GM18858 (cell line): ENCODE measurements at regions not wholly inside any gene's neighbourhood (a gene's known extent, or its start where the extent isn't known, plus 50 kb on each side); places are given as distances from the start of the nearest gene placed in this dataset.

Source experiments
- ATAC-seq: cut with Tn5 transposase; IDR thresholded peaks from one replicate; pipeline ENCODE4 v1.9.1; 2021; ENCODE audit not compliant: unreplicated experiment

DNA sequence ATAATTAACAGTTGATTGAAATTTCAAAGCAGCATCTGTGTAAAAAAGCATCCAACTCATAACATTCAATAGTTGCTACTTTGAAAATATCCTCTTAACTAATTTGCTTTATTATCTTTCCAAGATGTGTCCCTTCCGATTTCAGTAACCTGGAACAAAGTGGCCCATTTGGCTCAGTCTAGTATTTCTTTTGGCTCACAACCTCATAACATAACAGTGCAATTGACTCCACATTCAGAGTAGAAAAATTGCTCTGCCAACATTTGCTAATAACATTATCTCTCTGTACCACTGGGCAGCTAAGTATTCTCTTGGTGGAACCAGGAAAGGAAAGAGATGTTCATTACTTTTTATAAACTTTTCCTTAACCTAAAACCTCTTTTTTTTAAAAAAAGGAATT, 571.1 kb upstream of the ARGLU1 start:
- ATAC-seq, result no peak

DNA sequence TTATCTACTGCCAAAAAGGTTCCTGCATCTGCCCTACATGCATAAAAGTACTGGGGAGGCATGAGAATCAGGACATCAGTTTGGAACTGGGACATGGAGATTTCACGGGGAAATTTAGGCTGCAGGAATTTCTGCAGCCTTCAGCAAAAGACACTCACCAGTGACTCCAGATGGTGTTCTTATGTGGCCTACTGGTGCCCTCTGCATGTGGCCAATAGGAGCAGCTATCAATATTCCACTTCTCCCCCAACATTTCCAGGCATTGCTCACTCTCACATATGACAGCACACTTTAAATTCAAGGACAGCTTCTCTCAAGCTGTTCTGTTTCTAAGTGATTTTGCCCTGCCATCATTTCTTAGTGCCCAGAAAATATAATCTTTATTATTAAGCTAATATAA, 570.5 kb upstream of the ARGLU1 start:
- no peak for ATAC-seq

DNA sequence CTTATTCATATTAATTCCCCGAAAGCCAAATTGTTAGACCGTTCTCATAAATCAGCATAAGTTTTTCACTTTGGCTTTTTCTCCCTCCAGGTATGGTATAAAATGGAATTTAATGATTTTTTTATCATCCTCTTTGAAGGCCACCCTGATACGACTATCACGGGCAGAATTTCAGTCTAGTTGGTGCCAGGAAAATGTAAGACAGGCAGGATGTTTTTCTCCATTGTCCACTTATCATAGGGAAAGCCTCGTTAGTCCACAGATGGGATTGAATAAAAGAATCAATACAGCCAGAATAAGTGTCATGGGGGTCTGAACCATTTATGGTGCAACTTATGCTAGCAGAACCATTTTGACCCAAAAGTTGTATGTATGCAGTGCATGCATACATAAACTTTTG, 566.0 kb upstream of the ARGLU1 start:
- ATAC-seq, result no peak

DNA sequence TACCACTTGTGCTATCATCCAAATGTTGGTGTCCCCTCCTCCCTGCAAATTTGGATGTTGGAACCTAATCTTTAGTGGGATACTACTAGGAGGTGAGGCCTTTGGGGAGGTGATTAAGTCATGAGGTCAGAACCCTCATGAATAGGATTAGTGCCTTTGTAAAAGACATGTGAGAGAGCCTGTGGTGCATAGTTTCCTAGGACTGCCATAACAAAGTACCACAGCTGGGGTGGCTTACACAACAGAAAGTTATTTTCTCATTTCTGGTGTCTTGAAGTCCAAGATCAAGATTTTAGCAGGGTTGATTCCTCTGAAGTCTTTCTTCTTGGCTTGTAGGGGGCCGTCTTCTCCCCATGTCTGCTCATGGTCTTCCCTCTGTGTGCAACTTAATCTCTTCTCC, 562.6 kb upstream of the ARGLU1 start:
- no peak for ATAC-seq

DNA sequence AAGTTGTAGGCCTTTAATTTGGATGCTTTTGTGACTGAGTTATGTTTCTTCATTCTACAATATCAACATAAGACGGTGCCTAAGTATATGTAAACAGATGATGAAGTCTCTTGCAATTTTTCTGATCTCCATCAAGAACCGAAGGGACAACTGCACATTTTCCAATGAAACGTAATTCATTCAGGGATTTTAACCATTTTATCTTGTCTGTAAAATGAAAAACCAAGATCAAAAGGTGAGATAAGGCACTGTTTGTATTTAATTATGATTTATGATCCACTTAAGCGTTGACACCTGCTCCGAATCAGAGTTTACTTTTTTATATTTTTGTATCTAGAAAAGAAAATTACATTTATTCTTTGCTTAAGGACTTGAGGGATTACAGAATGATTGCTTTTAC, 556.8 kb upstream of the ARGLU1 start:
- no peak for ATAC-seq

DNA sequence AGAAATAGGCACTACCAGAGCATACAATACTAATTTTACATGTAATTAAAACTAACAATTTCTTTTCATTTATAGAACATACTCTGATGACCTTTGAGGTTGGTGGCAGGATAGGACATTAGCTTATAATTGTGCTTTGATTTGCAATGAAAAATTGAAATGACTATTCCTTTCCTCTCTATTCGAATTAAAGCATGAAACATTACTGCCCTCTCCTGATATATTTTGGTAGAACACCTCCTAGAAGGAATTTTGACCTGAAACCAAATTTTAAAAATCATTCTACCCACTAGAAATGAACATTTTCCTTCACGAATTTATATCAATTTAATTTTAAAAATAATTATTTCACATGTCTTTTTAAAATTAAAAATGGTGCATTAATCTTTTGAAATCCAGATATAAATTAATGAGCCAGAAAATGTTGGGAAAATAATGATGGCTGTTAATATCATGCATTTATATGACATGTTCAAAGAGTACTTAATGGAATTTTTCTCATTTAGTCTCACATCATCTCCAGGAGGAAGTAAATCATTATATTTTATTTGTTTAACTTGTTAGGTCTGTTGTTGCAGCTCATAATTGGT, 556.3 kb upstream of the ARGLU1 start:
- no peak for ATAC-seq

DNA sequence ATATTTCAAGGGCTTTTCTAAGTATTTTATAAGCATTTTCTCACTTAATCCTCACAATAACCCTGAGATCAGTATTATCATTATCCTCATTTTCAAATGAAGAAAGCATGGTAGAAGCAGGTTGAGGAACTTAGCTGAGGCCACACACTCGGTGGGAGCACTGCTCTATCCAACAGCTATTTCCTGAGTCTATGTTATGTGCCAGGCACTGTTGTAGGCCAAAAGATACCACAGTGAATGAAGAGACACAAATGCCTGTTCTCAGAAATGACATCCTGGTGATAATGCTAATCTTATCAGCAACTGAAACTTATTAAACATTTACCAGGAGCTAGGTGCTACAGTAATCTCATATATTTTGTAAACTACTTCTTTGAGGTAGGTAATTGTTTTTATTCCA, 553.9 kb upstream of the ARGLU1 start:
- no peak for ATAC-seq

DNA sequence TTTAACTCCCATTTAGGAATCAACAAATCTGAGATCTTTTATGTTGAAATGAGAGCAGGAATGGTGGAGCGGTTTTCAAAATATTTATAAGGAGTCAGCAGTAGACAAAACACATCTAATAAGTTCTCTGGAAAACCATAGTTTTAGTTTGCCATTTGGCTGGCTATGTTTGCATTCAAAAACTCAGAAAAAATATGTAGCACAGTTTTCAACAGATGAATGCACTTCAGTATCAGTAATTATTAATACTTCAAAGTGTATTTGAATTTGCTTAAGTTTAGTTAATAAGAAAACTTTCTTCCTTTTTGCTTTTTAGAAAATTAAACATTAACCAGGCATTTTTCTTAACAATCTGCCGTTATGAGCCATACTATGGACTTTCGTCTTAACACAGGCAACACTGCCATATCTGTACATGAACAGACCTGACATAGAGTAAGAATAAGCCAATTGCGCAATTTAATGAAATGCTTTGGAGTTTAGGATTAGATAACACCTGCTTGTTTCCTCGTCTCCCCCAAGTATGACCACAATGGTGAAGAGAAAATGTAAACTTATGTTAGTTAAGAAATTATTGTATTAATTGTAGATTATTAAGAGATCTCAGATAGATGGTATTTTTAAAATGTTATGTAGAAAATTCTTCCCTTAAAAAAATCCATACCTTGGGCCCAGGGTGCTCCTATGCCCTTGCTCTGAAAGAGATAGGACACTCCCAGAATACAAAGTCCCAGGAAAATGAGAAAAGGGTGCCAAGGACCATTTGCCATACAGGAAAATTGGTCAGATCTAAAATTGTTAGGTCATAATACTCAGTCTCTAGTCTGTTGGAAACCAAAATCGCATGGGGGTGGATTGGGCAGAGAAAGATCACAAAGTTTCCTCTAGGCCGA, 552.3 kb upstream of the ARGLU1 start:
- no peak for ATAC-seq

DNA sequence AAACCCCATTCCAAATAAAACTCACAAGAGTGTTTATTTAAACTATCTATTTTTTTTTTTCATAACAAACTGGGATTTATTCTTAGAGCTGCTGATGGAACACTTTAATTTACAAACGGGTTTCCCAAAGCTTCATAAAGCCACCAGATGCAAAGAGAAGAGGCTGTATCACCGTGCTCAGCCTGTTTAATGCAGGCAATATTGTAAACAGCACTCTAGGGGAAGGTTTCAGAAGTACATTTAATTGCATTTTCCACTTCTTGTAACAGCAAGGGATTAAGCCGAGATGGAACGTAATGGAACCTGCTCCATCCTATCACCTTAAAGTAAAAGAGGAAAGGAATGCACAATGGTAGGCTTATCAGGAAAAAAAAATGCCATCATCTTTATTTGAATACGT, 550.6 kb upstream of the ARGLU1 start:
- no peak for ATAC-seq

DNA sequence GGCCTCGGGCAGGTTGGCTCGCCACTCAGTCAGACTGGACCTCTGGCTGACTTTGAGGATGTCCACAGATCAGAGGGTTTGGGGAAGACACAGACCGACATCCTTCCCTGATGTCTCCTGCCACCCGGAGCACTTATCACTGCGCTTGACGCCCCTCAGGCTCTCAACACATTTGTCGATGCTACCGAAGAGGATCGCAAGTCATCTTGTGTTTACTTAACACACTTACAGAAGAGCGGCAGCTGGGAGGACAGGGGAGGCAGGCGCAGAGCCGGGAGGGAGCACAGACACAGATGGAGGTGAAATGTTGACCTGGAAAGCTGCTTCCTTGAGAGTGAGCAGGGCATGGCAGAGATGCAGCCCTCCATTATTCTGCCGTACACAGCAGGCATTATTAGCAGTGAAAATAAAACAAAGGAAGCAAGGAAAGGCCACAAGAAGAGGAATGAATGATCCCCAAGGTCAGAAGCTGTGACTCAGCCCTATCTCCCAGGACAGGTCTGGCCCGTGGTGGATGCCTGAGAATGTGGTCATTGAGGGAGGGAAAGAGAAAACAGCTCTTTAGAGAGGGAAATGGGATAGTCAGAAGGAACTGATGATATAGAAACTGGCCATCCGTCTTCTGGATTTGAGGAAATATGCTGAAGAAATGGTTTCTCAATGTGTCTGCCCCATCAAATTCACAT, 549.5 kb upstream of the ARGLU1 start:
- ATAC-seq, result no peak

DNA sequence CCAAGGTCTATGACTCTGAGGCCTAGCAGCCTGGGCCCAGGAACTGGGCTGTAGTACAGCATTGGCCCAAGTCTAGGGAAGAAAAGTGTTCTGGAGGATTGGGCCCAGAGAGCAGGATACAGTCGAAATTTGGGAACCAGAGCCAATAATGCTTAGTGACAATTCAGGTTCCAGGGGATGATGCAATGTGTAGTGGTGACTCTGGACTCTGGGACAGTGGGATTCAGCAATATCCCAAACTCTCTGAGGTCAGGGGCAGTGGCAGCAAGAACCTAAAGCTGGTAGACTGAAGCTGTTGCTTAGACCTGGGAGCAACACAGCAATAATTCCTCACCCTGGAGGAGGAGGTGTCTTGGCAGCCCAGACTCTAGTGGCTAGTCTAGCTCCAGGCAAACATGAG, 545.5 kb upstream of the ARGLU1 start:
- no peak for ATAC-seq

DNA sequence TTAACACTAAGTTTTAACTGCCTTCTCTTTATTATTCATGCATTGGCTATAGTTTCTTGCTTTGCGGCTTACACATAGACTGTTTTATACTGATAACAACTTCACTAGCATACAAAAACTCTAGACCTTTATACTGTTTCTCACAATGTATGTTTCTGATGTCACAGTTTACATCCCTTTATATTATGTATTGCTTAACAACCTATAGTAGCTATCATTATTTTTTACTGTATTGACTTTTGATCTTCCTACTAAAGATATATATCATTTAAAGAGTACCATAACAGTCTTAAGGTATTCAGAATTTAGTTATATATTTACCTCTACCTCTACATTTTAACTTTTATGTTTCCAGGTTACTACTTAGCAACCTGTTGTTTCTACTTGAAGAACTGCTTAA, 543.3 kb upstream of the ARGLU1 start:
- ATAC-seq, result no peak

DNA sequence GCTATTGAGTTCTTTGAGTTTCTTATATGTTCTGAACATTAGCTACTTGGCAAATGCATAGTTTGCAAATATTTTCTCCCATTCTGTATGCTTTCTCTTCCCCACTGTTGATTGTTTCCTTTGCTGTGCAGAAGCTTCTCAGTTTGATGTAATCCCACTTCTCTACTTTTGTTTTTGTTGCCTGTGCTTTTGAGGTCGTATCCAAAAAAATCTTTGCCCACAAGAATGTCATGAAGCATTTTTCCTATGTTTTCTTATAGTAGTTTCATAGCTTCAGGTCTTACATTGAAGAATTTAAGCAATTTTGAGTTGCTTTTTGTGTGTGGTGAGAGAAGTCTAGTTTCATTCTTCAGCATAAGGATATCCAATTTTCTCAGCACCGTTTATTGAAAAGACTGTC, 536.7 kb upstream of the ARGLU1 start:
- no peak for ATAC-seq

DNA sequence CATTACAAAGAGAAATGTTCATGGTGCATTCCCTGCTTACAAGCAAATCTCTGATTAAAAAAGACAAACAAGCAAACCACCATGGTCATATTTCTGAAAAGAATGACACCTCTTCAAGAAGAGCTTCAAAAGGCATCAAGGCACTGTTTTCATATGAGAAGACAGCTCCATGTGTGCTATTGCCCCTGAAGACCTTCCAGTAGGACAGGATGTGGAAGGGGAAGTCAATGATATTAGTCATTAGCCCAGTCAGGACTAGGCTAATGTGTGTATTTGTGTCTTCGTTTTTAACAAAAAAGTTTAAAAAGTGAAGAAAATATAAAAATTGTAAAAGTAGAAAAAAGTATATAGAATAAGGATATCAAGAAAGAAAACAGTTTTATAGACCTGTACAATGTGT, 534.7 kb upstream of the ARGLU1 start:
- ATAC-seq, result no peak

DNA sequence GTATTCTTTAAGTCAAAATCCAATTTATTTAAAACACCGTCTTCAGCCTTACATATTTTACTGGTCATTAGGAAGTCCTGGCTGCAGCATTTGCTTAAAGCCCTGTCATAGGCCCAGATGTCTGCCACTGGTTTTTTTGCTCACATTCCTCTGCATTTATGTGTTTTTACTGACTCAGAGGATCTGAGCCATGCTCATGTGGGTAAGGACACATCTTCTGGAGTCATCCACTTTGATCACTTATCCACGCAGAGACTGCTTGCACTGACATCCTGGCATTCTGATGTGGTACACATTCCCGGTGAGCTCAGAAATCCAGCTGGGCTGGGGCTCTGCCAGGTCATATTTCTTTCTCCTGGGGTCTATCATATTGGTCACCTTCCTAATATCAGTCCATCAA, 531.7 kb upstream of the ARGLU1 start:
- ATAC-seq, result no peak

DNA sequence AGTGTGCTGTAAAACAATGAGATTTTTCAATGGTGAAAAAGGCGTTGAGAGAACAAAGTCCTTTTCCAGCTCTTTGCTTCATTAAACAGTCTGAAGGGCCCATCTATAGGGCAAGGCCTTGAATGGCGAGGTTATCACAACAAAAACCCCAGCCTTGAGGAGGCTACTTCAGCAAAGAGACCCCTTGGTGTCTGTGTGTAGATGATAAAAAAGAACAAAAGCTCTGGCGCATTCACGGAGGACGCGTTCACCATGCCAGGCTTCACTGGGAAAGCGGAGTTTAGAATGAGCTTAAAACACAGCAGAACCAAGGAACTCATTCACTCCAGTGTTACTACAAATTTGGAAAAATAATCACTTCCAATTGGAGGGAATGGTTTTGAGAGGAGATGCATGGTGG, 530.0 kb upstream of the ARGLU1 start:
- no peak for ATAC-seq

DNA sequence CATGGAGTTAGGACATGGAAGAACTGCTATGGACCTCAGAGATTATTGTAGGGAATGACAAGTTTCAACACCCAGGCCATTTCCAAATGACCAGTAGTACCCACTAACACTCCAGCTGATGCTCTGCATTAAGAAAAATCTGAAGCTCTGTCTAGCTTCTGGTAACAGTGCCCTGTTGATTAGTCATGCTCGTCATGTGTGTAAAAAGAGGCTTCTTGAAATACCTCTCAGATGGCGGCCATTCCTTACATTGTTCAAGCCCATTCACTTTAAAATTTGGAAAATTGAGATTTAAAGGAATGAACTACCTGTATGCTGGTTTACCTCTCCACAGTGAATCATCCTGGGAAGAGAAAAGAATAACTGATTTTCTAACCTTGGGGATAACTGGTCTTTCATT, 527.9 kb upstream of the ARGLU1 start:
- ATAC-seq, result no peak

DNA sequence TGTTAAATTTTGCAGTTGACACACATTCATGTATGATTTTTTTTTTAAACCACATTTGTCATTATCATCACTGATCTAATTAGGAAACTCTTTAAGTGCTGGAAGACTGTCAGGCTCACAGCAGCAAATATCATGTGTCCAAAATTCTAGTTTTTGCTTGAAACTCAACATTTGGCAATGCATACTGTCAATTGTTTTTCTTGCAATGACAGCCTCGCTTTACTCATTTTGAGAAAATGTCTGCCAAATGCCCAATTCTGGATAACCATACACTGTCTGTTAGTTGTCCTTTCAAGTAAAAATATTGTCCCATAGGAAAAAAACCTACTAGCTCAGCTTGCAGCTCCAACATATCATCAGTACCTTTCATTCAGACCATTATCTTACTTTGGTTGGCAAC, 523.9 kb upstream of the ARGLU1 start:
- no peak for ATAC-seq

DNA sequence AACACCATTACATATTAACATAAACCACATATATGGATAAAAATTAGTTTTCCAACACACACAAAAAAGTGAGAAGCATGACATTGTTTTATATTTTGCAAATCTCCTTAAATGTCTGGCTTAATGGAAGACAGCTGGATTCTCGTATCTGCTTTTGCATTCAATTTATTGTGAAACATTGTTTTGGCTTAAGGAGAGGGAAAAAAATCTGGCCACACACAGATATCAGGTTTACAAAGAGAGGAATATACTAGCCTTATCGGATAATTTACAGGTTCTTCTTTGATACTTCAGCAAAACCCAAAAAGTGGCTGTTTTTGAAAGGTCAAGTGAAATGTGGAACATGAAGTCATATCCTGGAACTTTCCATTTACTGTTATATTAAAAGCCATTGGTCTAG, 523.5 kb upstream of the ARGLU1 start:
- no peak for ATAC-seq

DNA sequence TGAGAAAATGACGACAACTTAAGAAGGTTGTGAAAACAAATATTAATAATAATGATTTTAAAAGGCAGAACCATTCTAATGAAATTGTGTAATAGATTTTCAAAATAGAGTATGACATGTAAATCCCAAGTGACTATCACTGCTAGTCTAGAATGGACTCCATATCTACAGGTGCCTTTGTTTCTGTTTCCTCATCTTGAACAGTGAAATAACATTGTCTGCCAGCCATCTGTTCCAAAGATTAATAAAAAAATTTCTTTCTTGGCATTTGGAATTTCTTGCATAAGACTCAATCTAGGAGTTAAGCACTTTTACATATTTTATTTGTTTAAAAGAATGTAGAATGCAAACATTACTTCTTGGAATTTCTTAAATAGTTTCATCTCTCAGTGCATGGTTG, 520.1 kb upstream of the ARGLU1 start:
- ATAC-seq, result no peak

DNA sequence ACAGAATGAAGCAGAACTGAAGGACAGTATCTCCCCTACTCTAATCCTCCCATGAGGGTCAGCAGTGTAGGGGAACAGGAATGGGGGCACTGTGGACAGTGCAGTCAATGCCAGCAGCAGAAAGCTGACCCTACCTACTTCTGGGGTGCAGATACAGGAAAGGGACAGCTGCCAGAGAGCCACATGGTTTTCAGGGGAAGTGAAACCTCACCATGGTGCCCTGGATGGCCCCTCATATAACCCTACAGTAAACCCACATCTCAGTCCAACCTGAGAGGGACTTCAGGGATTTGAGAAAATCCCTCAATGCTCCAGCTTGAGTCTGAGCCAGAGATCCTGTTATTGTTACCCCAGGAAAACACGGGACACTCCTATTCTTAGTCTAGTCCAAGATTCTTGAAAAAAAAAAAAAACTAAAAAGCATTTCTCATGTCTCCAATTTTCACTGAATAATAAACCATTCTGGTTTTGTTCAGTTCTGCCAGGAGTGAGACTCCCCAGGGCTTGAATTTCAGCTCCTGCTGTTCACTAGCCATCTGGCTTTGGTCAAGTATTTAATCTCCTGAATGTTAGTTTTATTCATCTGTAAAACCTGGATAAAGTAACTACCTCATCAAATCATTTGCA, 511.6 kb upstream of the ARGLU1 start:
- no peak for ATAC-seq

DNA sequence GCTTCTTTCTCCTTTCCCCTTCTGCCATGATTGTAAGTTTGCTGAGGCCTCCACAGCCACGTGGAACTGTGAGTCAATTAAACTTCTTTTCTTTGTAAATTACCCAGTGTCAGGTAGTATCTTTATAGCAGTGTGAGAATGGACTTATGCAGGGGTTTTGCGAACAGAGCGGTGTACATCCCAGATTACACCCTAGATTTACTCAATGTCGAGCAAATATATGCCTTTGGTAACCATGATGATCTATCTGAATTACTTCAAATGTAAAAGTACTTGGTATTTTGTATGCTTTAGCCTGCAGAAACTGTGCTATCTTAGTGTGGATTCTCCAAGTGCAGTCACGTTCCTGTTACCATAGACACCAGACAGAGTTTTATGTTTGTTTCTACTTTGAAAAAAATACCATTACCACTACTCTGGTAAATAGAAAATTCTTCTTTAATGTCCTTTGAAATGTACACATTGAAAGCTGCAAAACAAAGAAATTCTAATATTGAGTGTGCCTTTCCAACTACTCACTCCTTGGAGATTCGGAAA, 510.4 kb upstream of the ARGLU1 start:
- no peak for ATAC-seq
